ENCODE measurements at regions not wholly inside any gene's neighbourhood (a gene's known extent, or its start where the extent isn't known, plus 50 kb on each side); places are given as distances from the start of the nearest gene placed in this dataset.

DNA sequence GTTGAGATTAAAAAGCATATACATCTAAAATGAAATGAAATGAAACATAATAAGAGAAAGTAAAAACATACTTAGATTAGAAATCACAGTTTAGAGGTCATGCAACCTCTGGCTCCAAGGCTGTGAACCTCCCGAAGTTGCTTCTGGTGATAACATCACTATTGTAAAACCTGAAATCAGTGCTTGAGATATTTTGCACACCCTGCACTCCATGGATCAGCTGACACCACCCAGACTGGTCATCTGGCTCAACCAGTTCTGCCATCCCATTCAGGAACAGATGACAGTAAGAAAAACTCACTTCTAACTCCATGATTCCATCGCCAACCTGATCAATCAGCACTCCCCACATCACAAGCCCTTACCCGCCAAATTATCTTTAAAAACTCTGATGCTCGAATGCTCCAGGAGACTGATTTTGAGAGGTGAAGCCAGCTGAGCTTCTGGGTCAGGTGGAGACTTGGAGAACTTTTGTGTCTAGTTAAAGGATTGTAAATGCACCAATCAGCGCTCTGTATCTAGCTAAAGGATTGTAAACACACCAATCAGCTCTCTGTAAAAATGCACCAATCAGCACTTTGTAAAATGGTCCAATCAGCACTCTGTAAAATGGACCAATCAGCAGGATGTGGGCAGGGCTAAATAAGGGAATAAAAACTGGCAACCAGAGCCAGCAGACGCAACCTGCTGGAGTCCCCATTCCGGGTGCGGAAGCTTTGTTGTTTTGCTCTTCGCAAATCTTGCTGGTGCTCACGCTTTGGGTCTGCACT, 162.6 kb upstream of the MAGI2 start:
- H3K27ac ChIP-seq = no peak overlapping the region
- no peak for DNase-seq
- no peaks in the 10 kb centered on the region for H3K36me3 ChIP-seq (ENCODE audit: low read depth)
- H3K4me3 ChIP-seq = no peak overlapping the region
- H3K27me3 ChIP-seq (replicated peaks; ENCODE audit: insufficient read depth) = no peaks in the 10 kb centered on the region
- no peaks in the 10 kb centered on the region for H3K9me3 ChIP-seq (ENCODE audit: low read depth)
- H4K20me1 ChIP-seq (ENCODE audit: insufficient read depth) = no peaks in the 10 kb centered on the region
- H3F3A ChIP-seq (ENCODE audit: insufficient read depth) = no peaks in the 10 kb centered on the region
- no peaks in the 10 kb centered on the region for H3K4me1 ChIP-seq (ENCODE audit: insufficient read depth)
- in situ Hi-C loops (cut with MboI) = no loop called here
- H3K9ac ChIP-seq = no peak overlapping the region
- whole genome bisulfite sequencing, 2 experiments (ENCODE audit: low coverage in 1 of 2, low lambda C conversion rate in 2 of 2, missing lambda C conversion rate in 2 of 2) = 86% methylated on average over 10 of the region's 10 CpGs
- no peak overlapping the region for H3K4me2 ChIP-seq (ENCODE audit: unreplicated experiment)
- H3K79me2 ChIP-seq (ENCODE audit: insufficient read depth) = no peaks in the 10 kb centered on the region
- H3K9me2 ChIP-seq (ENCODE audit: insufficient read depth) = no peaks in the 10 kb centered on the region
- no peak overlapping the region for H2AFZ ChIP-seq
- TF ChIP-seq EZH2phosphoT487 (IDR thresholded peaks at IDR 0.05; ENCODE audit: insufficient read depth, low read depth) (no peak), EZH2 (IDR thresholded peaks at IDR 0.05; ENCODE audit: insufficient read depth, poor library complexity, severe bottlenecking) (no peak)

DNA sequence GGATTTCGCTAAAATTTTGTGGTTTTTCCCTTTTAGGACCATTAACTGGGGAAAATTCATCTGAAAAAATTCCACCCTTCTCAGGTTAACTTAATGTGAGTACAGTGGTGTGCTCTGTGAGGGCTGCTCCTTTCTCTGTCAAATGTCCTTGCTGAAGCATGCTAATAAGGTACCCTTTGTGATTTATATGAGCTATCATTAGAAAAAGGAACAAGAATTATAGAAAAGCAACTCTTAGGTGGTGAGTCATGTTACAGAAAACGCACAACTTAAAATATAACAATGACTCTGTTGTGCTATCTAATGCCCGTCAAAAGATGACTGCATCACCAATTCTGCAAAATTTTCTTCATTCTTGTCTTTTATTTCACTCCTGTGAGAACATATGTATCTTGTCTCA, 162.0 kb upstream of the MAGI2 start:
- H3K9me2 ChIP-seq (ENCODE audit: insufficient read depth) = no peaks in the 10 kb centered on the region
- in situ Hi-C loops (cut with MboI) = no loop called here
- no peaks in the 10 kb centered on the region for H3K36me3 ChIP-seq (ENCODE audit: low read depth)
- H3K79me2 ChIP-seq (ENCODE audit: insufficient read depth) = no peaks in the 10 kb centered on the region
- no peaks in the 10 kb centered on the region for H3K27me3 ChIP-seq (replicated peaks; ENCODE audit: insufficient read depth)
- no peaks in the 10 kb centered on the region for H3K9me3 ChIP-seq (ENCODE audit: low read depth)
- H3F3A ChIP-seq (ENCODE audit: insufficient read depth) = no peaks in the 10 kb centered on the region
- H3K4me2 ChIP-seq (ENCODE audit: unreplicated experiment) = no peak overlapping the region
- no peak overlapping the region for H2AFZ ChIP-seq
- 68 to 71% methylated on average over 3 of the region's 3 CpGs for WGBS, 2 experiments (ENCODE audit: low coverage in 1 of 2, low lambda C conversion rate in 2 of 2, missing lambda C conversion rate in 2 of 2)
- H3K4me3 ChIP-seq = no peak overlapping the region
- no peaks in the 10 kb centered on the region for H4K20me1 ChIP-seq (ENCODE audit: insufficient read depth)
- DNase-seq = no peak
- no peak for TF ChIP-seq EZH2 (IDR thresholded peaks at IDR 0.05; ENCODE audit: insufficient read depth, poor library complexity, severe bottlenecking)
- no peak for TF ChIP-seq EZH2phosphoT487 (IDR thresholded peaks at IDR 0.05; ENCODE audit: insufficient read depth, low read depth)
- no peaks in the 10 kb centered on the region for H3K4me1 ChIP-seq (ENCODE audit: insufficient read depth)
- no peak overlapping the region for H3K9ac ChIP-seq
- no peak overlapping the region for H3K27ac ChIP-seq

DNA sequence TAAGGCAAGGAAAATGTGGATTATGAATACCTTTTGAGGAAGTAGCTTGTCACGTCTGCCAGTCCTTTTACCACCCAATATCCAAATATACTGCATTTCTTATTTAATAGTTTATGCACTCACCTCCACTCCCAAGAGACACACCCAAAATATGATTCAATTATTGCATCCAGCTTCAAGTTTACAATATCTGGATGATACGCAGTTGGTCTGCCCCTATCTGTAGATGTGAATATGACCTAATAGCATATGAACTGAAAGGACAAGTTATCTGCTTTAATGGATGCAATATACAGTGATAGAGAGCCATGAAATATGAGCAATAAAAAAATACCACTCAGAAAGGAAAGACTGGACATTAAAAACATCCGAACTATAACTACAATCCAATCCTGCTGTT, 159.4 kb upstream of the MAGI2 start:
- TF ChIP-seq EZH2 (IDR thresholded peaks at IDR 0.05; ENCODE audit: insufficient read depth, poor library complexity, severe bottlenecking) (no peak), EZH2phosphoT487 (IDR thresholded peaks at IDR 0.05; ENCODE audit: insufficient read depth, low read depth) (no peak)
- Histone ChIP-seq H3K27me3 (replicated peaks; ENCODE audit: insufficient read depth) (no peaks in the 10 kb centered on the region), H3K27ac (no peak overlapping the region), H3K9ac (no peak overlapping the region), H3K9me3 (ENCODE audit: low read depth) (no peaks in the 10 kb centered on the region), H3K4me2 (ENCODE audit: unreplicated experiment) (no peak overlapping the region), H3K9me2 (ENCODE audit: insufficient read depth) (no peaks in the 10 kb centered on the region), H3F3A (ENCODE audit: insufficient read depth) (no peaks in the 10 kb centered on the region), H2AFZ (no peak overlapping the region), H3K79me2 (ENCODE audit: insufficient read depth) (no peaks in the 10 kb centered on the region), H4K20me1 (ENCODE audit: insufficient read depth) (no peaks in the 10 kb centered on the region), H3K4me3 (no peak overlapping the region), H3K4me1 (ENCODE audit: insufficient read depth) (peaks cover 3% of the 10 kb centered on the region; the same call in 1 of the 2 replicates), H3K36me3 (ENCODE audit: low read depth) (no peaks in the 10 kb centered on the region)
- no peak for DNase-seq
- 96 to 100% methylated on average over 3 of the region's 3 CpGs for WGBS, 2 experiments (ENCODE audit: low coverage in 1 of 2, low lambda C conversion rate in 2 of 2, missing lambda C conversion rate in 2 of 2)
- in situ Hi-C loops (cut with MboI) = no loop called here

DNA sequence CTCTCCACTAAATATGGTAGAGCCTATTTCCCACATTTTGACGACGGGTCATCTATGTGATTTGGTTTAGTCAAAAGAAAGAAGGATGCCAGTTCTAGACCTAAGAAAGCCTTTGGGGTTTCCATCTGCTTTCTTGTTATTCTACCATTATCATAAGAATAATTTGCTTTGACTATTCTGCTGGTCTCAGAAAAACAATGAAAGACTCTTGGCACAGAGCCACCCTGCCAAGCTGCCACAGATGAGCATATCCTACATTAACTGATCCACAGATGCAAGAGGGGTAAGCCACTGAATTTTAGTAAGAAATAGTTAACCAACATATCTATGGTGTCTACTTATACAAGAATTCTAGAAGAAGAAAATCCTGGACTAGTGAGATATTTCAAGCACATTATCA, 158.6 kb upstream of the MAGI2 start:
- no peaks in the 10 kb centered on the region for H4K20me1 ChIP-seq (ENCODE audit: insufficient read depth)
- no peaks in the 10 kb centered on the region for H3F3A ChIP-seq (ENCODE audit: insufficient read depth)
- no peaks in the 10 kb centered on the region for H3K79me2 ChIP-seq (ENCODE audit: insufficient read depth)
- no peak overlapping the region for H2AFZ ChIP-seq
- in situ Hi-C loops (cut with MboI) = no loop called here
- WGBS, 2 experiments (ENCODE audit: low coverage in 1 of 2, low lambda C conversion rate in 2 of 2, missing lambda C conversion rate in 2 of 2) = 96 to 98% methylated on average over 2 of the region's 2 CpGs
- H3K4me2 ChIP-seq (ENCODE audit: unreplicated experiment) = no peak overlapping the region
- H3K36me3 ChIP-seq (ENCODE audit: low read depth) = no peaks in the 10 kb centered on the region
- H3K9me2 ChIP-seq (ENCODE audit: insufficient read depth) = no peaks in the 10 kb centered on the region
- no peak overlapping the region for H3K27ac ChIP-seq
- DNase-seq = no peak
- H3K4me3 ChIP-seq = no peak overlapping the region
- H3K4me1 ChIP-seq (ENCODE audit: insufficient read depth) = peaks cover 3% of the 10 kb centered on the region; the same call in 1 of the 2 replicates
- no peaks in the 10 kb centered on the region for H3K9me3 ChIP-seq (ENCODE audit: low read depth)
- no peaks in the 10 kb centered on the region for H3K27me3 ChIP-seq (replicated peaks; ENCODE audit: insufficient read depth)
- no peak for TF ChIP-seq EZH2 (IDR thresholded peaks at IDR 0.05; ENCODE audit: insufficient read depth, poor library complexity, severe bottlenecking)
- TF ChIP-seq EZH2phosphoT487 (IDR thresholded peaks at IDR 0.05; ENCODE audit: insufficient read depth, low read depth) = no peak
- no peak overlapping the region for H3K9ac ChIP-seq

Data from GM23248 (cell line).